ENCODE measurements at regions not wholly inside any gene's neighbourhood (a gene's known extent, or its start where the extent isn't known, plus 50 kb on each side); places are given as distances from the start of the nearest gene placed in this dataset.

DNA sequence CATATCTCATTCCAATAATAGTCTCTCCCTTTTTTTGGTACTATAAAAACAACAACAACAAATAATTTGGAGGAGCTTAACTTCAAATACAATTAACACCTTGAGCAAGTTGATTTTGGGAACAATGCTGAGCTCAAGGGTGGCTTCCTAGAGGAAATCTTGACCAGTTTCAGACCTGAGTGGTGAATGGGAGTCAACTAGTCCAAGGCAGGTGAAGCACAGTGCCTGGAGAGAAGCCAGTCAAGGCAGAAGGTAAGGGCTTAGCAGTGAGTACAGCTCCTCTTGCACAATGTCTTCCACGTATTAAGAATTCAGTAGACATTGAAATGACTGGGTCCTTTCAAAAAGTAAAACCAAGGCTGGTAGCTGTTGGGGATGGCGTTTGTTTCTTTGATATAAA, 444.8 kb downstream of the ATP23 start:
- H3K27ac Mint-ChIP-seq (ENCODE audit: unreplicated experiment) = no peak overlapping the region
- no peaks in the 10 kb centered on the region for H3K36me3 Mint-ChIP-seq (ENCODE audit: insufficient read depth, unreplicated experiment)
- Histone ChIP-seq H3K4me1 (no peaks in the 10 kb centered on the region), H3K36me3 (ENCODE audit: control insufficient read depth, insufficient read depth, low read length) (no peaks in the 10 kb centered on the region), H3K27me3 (replicated peaks; ENCODE audit: control insufficient read depth, insufficient read depth, low read length) (no peaks in the 10 kb centered on the region), H3K4me3 (ENCODE audit: low read depth, low read length) (no peak overlapping the region), H3K9me3 (no peaks in the 10 kb centered on the region)
- ChIA-PET POLR2A (no interaction called here), CTCF (no interaction called here)
- BruUV-seq (replicated peaks) = no TSS peak
- H3K27me3 Mint-ChIP-seq (ENCODE audit: insufficient read depth, unreplicated experiment) = no peaks in the 10 kb centered on the region
- no peak for TF ChIP-seq CTCF (IDR thresholded peaks at IDR 0.05; ENCODE audit: insufficient read depth in 1 of 2, low read depth in 1 of 2, low read length in 1 of 2, severe bottlenecking in 1 of 2, unreplicated experiment in 1 of 2)
- H3K9me3 Mint-ChIP-seq (ENCODE audit: unreplicated experiment) = no peaks in the 10 kb centered on the region
- no peaks in the 10 kb centered on the region for H3K4me1 Mint-ChIP-seq (ENCODE audit: low read depth, unreplicated experiment)
- intact Hi-C loops (cut with micrococcal nuclease; ENCODE audit: unreplicated experiment) = no loop called here
- no peak for DNase-seq
- no peak overlapping the region for H3K4me3 Mint-ChIP-seq (ENCODE audit: unreplicated experiment)

GRCh38 chr12:58387199-58387598, 445.8 kb downstream of the ATP23 start:
- DNase-seq = no peak
- Histone ChIP-seq H3K27me3 (replicated peaks; ENCODE audit: control insufficient read depth, insufficient read depth, low read length) (no peaks in the 10 kb centered on the region), H3K9me3 (no peaks in the 10 kb centered on the region), H3K36me3 (ENCODE audit: control insufficient read depth, insufficient read depth, low read length) (no peaks in the 10 kb centered on the region), H3K4me3 (ENCODE audit: low read depth, low read length) (no peak overlapping the region), H3K4me1 (no peaks in the 10 kb centered on the region)
- no peak overlapping the region for H3K4me3 Mint-ChIP-seq (ENCODE audit: unreplicated experiment)
- BruUV-seq (replicated peaks) = no TSS peak
- TF ChIP-seq CTCF (IDR thresholded peaks at IDR 0.05; ENCODE audit: insufficient read depth in 1 of 2, low read depth in 1 of 2, low read length in 1 of 2, severe bottlenecking in 1 of 2, unreplicated experiment in 1 of 2) = no peak
- CTCF ChIA-PET = no interaction called here
- intact Hi-C loops (cut with micrococcal nuclease; ENCODE audit: unreplicated experiment) = no loop called here
- no peaks in the 10 kb centered on the region for H3K4me1 Mint-ChIP-seq (ENCODE audit: low read depth, unreplicated experiment)
- H3K27me3 Mint-ChIP-seq (ENCODE audit: insufficient read depth, unreplicated experiment) = no peaks in the 10 kb centered on the region
- no peaks in the 10 kb centered on the region for H3K9me3 Mint-ChIP-seq (ENCODE audit: unreplicated experiment)
- no peaks in the 10 kb centered on the region for H3K36me3 Mint-ChIP-seq (ENCODE audit: insufficient read depth, unreplicated experiment)
- no peak overlapping the region for H3K27ac Mint-ChIP-seq (ENCODE audit: unreplicated experiment)
- POLR2A ChIA-PET = no interaction called here

GRCh38 chr12:58388261-58388660, 446.9 kb downstream of the ATP23 start:
- no peak for TF ChIP-seq CTCF (IDR thresholded peaks at IDR 0.05; ENCODE audit: insufficient read depth in 1 of 2, low read depth in 1 of 2, low read length in 1 of 2, severe bottlenecking in 1 of 2, unreplicated experiment in 1 of 2)
- no peaks in the 10 kb centered on the region for H3K36me3 Mint-ChIP-seq (ENCODE audit: insufficient read depth, unreplicated experiment)
- H3K4me1 Mint-ChIP-seq (ENCODE audit: low read depth, unreplicated experiment) = no peaks in the 10 kb centered on the region
- no peaks in the 10 kb centered on the region for H3K36me3 ChIP-seq (ENCODE audit: control insufficient read depth, insufficient read depth, low read length)
- no TSS peak for BruUV-seq (replicated peaks)
- ChIA-PET CTCF (no interaction called here), POLR2A (no interaction called here)
- intact Hi-C loops (cut with micrococcal nuclease; ENCODE audit: unreplicated experiment) = no loop called here
- H3K4me1 ChIP-seq = no peaks in the 10 kb centered on the region
- H3K9me3 Mint-ChIP-seq (ENCODE audit: unreplicated experiment) = peaks cover 1% of the 10 kb centered on the region
- no peak overlapping the region for H3K4me3 Mint-ChIP-seq (ENCODE audit: unreplicated experiment)
- H3K4me3 ChIP-seq (ENCODE audit: low read depth, low read length) = no peak overlapping the region
- H3K9me3 ChIP-seq = no peaks in the 10 kb centered on the region
- DNase-seq = no peak
- H3K27me3 Mint-ChIP-seq (ENCODE audit: insufficient read depth, unreplicated experiment) = no peaks in the 10 kb centered on the region
- H3K27ac Mint-ChIP-seq (ENCODE audit: unreplicated experiment) = no peak overlapping the region
- H3K27me3 ChIP-seq (replicated peaks; ENCODE audit: control insufficient read depth, insufficient read depth, low read length) = no peaks in the 10 kb centered on the region
